WERI-Rb-1 (cell line): ENCODE measurements at regions not wholly inside any gene's neighbourhood (a gene's known extent, or its start where the extent isn't known, plus 50 kb on each side); places are given as distances from the start of the nearest gene placed in this dataset.
"Not testable (repeated sequence)": the region's sequence is repeated elsewhere in the genome, so short reads cannot be mapped to it uniquely, and the experiment has no call there.

Experiments used
- DNase-seq: peaks from one replicate; pipeline ENCODE4 v3.0.0-alpha.2; 2020
- H3K27ac ChIP-seq: fragments of 250-450 bp; sonication (Bioruptor Pico); 2 replicates; pipeline ENCODE4 v1.5.1; 2020; ENCODE audit warnings: mild to moderate bottlenecking, moderate library complexity
- H3K27me3 ChIP-seq: fragments of 250-450 bp; sonication (Bioruptor Pico); 2 replicates; pipeline ENCODE4 v1.5.1; 2021; ENCODE audit warnings: mild to moderate bottlenecking, low read depth, moderate library complexity; ENCODE audit not compliant: insufficient read depth, severe bottlenecking
- H3K36me3 ChIP-seq: fragments of 250-450 bp; sonication (Bioruptor Pico); 2 replicates; pipeline ENCODE4 v1.5.1; 2020; ENCODE audit warnings: mild to moderate bottlenecking, moderate library complexity
- H3K4me3 ChIP-seq: 2 replicates; pipeline ENCODE4 v1.5.1; 2011; ENCODE audit warnings: low read depth, mild to moderate bottlenecking, control low read depth, low read length
- H3K9me3 ChIP-seq: fragments of 250-450 bp; sonication (Bioruptor Pico); 2 replicates; pipeline ENCODE4 v1.5.1; 2021; ENCODE audit warnings: mild to moderate bottlenecking, moderate library complexity; ENCODE audit not compliant: severe bottlenecking
- CTCF ChIP-seq: IDR thresholded peaks from 2 replicates; pipeline ENCODE4 v1.5.1; 2011; ENCODE audit warnings: low read depth, mild to moderate bottlenecking, control low read depth, inconsistent platforms, low read length

- Histone ChIP-seq H3K27me3 (peaks cover 3% of the 10 kb centered on the region), H3K4me3 (no peak overlapping the region), H3K9me3 (peaks cover 15% of the 10 kb centered on the region), H3K27ac (no peak overlapping the region), H3K36me3 (no peaks in the 10 kb centered on the region)
- no peak for DNase-seq
- no peak for TF ChIP-seq CTCF
Observed at GRCh38 chr1:232142403-232143314, 487.3 kb downstream of the SIPA1L2 start.

DNA sequence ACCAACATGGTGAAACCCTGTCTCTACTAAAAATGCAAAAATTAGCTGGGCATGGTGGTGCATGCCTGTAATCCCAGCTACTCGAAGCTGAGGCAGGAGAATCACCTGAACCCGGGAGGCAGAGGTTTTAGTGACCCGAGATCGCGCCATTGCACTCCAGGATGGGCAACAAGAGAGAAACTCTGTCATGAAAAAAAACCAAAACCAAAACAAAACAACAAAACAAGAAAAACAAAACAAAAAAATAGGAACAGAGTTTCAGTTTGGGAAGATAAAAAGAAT, 488.8 kb downstream of the SIPA1L2 start:
- not testable (repeated sequence) for DNase-seq, H3K36me3 ChIP-seq

DNA sequence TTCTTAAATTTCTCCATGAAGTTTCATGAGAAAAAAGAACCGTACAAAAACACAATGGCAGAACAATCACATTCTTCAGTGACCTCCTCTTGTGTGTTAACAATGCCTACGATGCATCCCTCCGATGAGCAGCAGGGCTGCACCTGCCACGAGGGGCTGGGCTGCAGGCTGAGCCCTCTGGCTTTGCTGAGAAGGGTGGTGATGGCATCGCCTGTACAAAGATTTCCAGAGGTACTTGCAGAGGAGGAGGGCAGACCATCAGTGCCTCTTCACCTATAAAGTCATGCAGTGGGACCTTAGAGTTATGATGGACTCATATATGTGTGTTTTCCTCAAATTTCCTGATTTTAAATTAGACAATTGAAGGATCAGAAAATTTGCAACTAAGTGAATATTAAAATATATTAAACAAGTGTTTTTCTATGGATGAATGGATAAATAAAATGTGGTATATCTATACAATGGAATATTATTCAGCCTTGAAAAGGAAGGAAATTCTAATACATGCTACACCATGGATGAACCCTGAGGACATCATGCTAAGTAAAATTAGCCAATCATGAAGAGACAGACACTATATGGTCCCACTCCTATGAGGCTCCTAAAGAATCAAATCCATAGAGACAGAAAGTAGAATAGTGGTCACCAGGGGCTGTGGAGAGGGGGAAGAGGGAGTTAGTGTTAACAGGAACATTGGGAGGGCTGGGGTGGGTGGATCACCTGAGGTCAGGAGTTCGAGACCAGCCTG, 489.3 kb downstream of the SIPA1L2 start:
- no peak for DNase-seq
- Histone ChIP-seq H3K4me3 (no peak overlapping the region), H3K9me3 (peaks cover 18% of the 10 kb centered on the region), H3K27ac (no peak overlapping the region), H3K27me3 (peaks cover 4% of the 10 kb centered on the region), H3K36me3 (no peaks in the 10 kb centered on the region)
- TF ChIP-seq CTCF, result no peak

More for the DNA sequence above, 488.8 kb downstream of the SIPA1L2 start:
- not testable (repeated sequence) for H3K4me3 ChIP-seq, H3K27ac ChIP-seq, H3K27me3 ChIP-seq
- H3K9me3 ChIP-seq, result peaks cover 15% of the 10 kb centered on the region

DNA sequence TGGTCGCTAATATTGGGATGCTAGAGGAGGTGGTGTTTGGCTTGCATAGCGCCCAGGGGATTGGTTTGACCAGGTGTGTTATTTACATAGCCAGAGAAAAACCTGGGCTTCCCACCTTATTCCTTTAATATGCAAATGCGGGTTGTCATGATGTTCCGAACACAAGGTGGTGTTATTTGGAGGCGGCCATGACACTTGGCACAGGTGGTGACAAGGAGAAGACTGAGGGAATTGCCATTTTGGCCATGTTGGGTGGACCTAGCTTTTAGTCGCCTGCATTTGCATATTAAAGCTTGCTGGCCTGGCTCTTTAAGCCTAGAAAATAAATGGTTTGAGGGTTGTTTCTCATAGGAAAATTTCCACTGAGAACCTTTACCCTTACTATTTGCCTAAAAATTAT, 490.5 kb downstream of the SIPA1L2 start:
- H3K9me3 ChIP-seq, result peaks cover 18% of the 10 kb centered on the region
- no peak overlapping the region for H3K27ac ChIP-seq
- H3K4me3 ChIP-seq, result no peak overlapping the region
- DNase-seq, result no peak
- no peak for TF ChIP-seq CTCF
- peaks cover 4% of the 10 kb centered on the region for H3K27me3 ChIP-seq
- no peaks in the 10 kb centered on the region for H3K36me3 ChIP-seq

- TF ChIP-seq CTCF, result no peak
- Histone ChIP-seq H3K36me3 (no peaks in the 10 kb centered on the region), H3K27me3 (peaks cover 4% of the 10 kb centered on the region), H3K4me3 (no peak overlapping the region), H3K9me3 (peaks cover 18% of the 10 kb centered on the region), H3K27ac (no peak overlapping the region)
- DNase-seq, result no peak
Observed at GRCh38 chr1:232138044-232138443, 491.9 kb downstream of the SIPA1L2 start.

DNA sequence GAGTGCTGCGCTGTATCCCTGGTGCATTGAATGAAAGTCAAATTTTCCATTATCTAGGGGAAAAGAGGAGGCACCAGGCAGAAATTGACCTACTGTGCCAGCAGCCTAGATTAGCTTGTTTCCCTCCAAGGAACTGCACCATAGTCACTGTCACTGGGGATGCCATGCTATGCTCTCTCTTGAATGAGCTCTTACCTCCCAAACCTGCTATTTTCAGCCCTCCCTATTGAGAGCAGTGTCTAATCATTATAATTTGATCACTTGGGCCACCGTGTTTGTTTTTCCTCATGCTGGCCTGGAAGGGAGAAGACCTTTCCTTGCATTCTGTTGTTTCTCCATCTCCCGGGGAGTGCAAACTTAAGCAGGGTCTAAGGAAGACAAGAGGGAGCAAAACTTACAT, 492.9 kb downstream of the SIPA1L2 start:
- no peak for TF ChIP-seq CTCF
- no peak overlapping the region for H3K27ac ChIP-seq
- peaks cover 18% of the 10 kb centered on the region for H3K9me3 ChIP-seq
- DNase-seq, result no peak
- H3K36me3 ChIP-seq, result no peaks in the 10 kb centered on the region
- H3K4me3 ChIP-seq, result no peak overlapping the region
- peaks cover 4% of the 10 kb centered on the region for H3K27me3 ChIP-seq
